GF-D8 (cell line): ENCODE measurements at regions not wholly inside any gene's neighbourhood (a gene's known extent, or its start where the extent isn't known, plus 50 kb on each side); places are given as distances from the start of the nearest gene placed in this dataset.
"Not testable (repeated sequence)": the region's sequence is repeated elsewhere in the genome, so short reads cannot be mapped to it uniquely, and the experiment has no call there.

Source experiments
- DNase-seq: peaks from one replicate; lab custom pipeline; 2025; lab: John Stamatoyannopoulos, UW

DNA sequence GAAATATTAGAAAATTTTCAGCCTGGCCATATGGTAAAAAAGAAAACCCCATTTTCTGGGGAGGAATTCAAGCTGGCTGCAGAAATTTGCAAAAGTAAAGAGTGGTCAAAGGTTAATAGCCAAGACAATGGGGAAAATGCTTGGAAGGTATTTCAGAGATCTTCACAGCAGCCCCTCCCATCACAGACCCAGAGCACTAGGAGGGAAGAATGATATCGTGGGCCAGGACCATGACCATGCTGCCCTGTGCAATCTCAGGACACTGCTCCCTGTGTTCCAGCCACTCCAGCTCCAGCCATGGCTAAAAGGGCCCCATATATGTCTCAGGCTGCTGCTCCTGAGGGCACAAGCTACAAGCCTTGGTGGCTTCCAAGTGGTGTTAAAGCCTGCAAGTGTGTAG lies 93.9 kb upstream of the AGAP1 start:
- no peak for DNase-seq

DNA sequence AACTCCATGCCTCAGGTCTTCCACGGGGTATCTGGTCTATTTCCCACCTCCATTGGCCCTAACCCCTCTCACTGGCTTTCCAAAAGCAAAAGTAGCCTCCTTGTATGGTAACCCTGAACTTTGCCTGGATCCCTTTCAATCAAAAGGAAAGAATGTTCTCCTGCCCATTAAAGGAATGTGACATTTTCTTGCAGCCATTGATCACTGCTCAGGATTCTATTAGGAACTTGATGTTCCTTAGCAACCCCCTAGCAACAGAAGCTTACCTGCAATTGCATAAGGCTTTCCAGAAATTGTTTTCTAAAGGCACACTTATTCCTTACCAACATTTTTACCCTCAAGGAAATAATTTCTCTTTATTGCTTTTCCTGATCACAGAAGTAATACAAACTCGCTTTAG lies 91.4 kb upstream of the AGAP1 start:
- DNase-seq, result no peak

GRCh38 chr2:235405612-235406361 lies 88.1 kb upstream of the AGAP1 start:
- DNase-seq, result no peak

- DNase-seq, result no peak
These were observed 87.4 kb upstream of the AGAP1 start for GRCh38 chr2:235406430-235406829.

- no peak for DNase-seq
These were observed 81.8 kb upstream of the AGAP1 start for GRCh38 chr2:235411905-235412485.

DNA sequence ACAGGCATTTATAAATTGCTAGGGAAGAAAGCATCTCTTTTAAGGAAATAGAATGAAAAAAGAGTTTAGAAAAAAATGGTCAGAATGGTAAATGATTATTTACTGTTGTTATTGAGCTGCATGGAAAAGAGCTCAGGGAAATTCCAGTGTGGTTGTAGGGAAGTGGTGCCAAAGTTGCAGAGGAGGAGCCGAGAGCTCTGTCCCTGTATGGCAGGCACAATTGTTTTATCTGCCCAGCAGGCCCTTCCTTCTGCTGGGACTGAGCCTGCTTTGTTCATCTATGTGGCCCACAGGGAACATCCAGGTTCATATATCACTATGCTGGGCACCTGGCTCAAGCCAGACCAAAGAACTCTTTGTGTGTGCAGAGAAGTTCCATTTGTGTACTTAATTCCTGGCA lies 80.8 kb upstream of the AGAP1 start:
- DNase-seq, result no peak

DNA sequence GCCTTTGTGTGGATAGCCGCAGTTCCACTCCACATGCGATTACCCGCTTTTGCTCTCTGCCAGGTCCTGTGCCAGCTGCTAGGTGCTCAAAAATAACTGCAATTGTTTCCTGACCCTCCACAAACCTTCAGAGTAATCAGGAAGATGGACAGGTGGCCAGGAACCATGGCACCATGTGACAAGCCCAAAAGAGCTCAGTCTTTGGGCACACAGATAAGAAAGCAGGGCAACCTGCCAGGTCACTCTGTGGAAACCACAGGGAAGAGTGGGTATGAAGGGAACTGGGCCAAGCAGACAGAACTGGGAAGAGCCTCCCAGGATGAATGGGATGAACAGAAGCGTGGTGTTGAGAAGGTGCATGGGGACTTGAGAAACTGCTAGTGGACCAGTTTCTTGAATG lies 79.4 kb upstream of the AGAP1 start:
- no peak for DNase-seq

GRCh38 chr2:235416858-235417499 lies 76.9 kb upstream of the AGAP1 start:
- no peak for DNase-seq

- DNase-seq, result no peak
These were observed 74.9 kb upstream of the AGAP1 start for GRCh38 chr2:235418918-235419317.

DNA sequence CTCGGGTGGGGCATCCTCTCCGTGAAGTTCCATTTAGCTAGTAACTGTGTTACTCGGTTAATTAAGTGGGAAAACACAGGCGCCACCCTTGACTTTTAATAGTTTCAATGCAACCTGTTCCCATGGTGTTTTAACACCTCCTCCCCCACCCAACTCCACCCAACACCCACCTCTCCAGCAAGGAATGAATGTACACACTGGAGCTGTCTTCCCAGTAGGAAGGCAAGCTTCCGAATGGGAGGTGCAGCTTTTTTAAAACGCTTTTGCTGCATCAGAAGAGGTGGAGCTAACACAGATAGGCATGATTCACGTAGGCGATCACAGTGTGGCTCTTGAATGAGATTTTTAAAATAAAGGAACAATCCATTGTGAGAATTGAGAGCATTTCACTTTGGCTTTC lies 73.8 kb upstream of the AGAP1 start:
- DNase-seq, result no peak

DNA sequence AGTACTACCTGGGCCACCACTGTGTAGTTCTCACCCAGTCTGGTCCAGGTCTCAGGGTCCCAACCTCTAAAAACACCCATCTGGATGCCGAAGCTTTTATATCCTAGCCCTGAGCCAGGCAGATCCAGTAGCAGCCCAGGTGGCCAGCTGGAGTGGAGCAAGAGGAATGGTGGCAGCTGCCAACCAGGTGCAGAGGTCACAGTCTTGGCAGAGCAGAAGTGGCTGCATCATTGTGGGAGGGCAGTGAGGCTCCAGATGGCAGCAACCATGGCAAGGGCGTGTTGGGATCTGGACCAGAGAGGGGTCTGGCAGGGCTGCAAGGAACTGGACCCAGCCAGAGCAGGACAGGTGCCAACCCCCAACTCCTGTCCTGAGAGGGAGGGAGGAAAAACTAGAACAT lies 72.2 kb upstream of the AGAP1 start:
- no peak for DNase-seq

- no peak for DNase-seq
These were observed 63.3 kb upstream of the AGAP1 start for GRCh38 chr2:235430366-235431083.

GRCh38 chr2:235432741-235433520 lies 60.9 kb upstream of the AGAP1 start:
- no peak for DNase-seq

DNA sequence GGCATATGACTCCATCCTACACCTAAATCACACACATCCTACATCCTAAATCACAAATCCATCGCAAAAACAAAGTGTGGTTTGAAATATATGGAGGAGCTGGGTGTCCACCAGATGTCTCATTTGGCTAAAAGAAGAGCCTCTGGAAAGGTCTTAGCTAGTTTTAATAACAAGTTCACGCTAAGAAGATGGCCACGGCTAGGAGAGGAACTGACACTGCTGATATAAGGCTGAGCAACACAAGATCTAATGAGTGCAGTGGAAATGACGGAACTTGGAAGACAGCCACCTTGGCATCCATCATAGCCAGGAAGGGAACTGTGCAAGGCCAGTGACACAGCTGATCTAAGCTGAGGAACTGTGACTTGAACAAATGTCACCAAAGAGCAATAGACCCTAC lies 60.0 kb upstream of the AGAP1 start:
- no peak for DNase-seq

DNA sequence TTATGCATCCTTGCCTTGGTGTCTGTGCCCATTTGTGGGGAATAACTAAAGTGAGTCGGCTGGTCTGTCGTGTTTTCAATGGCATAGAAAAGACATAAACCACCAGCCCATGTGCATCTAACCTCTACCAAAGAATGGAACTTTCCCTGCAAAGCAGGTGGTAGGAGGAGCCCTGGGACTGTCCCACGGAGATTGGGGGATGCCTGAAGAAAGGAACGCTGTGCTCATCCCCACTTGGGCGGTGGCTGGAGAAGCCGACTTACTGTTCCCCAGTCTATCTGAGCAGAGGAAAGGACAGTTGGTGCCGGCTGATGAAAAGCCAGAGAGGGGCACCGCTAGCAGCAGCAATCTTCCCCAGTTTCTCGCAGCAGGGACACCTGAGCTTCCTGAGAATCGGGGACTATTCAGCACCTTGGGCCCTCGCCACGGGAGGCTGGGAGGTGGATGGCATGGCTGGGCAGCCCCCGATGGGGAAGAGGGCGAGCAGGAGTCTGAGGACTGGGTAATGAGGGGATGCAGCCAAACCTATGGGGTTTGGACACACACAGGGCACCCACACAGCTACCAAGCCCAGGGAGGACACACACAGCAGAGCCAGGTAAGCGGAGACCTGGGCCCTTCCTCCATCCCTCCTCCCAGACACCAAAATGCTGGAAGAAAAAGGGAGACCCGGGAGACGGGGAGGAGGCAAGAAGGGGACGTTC lies 53.7 kb upstream of the AGAP1 start:
- DNase-seq, result no peak

GRCh38 chr2:235443580-235443979 lies 50.3 kb upstream of the AGAP1 start:
- DNase-seq, result not testable (repeated sequence)
